SK-N-SH treated with all-trans-retinoic acid at 6 μM for 48 hours (cell line): ENCODE measurements at regions not wholly inside any gene's neighbourhood (a gene's known extent, or its start where the extent isn't known, plus 50 kb on each side); places are given as distances from the start of the nearest gene placed in this dataset.

ENCODE experiments used
- BACH2 ChIP-seq: fragments of 250-450 bp; sonication (Bioruptor Pico); IDR thresholded peaks from 2 replicates; pipeline ENCODE4 v1.9.0; 2021; ENCODE audit warnings: mild to moderate bottlenecking, borderline replicate concordance
- CSDC2 ChIP-seq: fragments of 250-450 bp; sonication (Bioruptor Pico); IDR thresholded peaks from 2 replicates; pipeline ENCODE4 v1.5.0; 2020; ENCODE audit warnings: mild to moderate bottlenecking, moderate library complexity
- PPARA ChIP-seq: fragments of 250-450 bp; sonication (Bioruptor Pico); IDR thresholded peaks from 2 replicates; pipeline ENCODE4 v1.5.0; 2020; ENCODE audit warnings: mild to moderate bottlenecking, borderline replicate concordance
- SNAI2 ChIP-seq: fragments of 250-450 bp; sonication (Bioruptor Pico); IDR thresholded peaks from 2 replicates; pipeline ENCODE4 v1.5.0; 2020; ENCODE audit warnings: mild to moderate bottlenecking, moderate library complexity
- TCF4 ChIP-seq: fragments of 250-450 bp; sonication (Bioruptor Pico); IDR thresholded peaks from 2 replicates; pipeline ENCODE4 v1.8.0; 2021; ENCODE audit warnings: mild to moderate bottlenecking, moderate library complexity, borderline replicate concordance
- ZFP3 ChIP-seq: fragments of 250-450 bp; sonication (Bioruptor Pico); IDR thresholded peaks from 2 replicates; pipeline ENCODE4 v1.5.0; 2020; ENCODE audit warnings: mild to moderate bottlenecking, moderate library complexity
- ZFP30 ChIP-seq: fragments of 450-650 bp; formaldehyde crosslinking; IDR thresholded peaks from 2 replicates; pipeline ENCODE4 v1.5.0; 2022; ENCODE audit warnings: mild to moderate bottlenecking, moderate library complexity
- ZNF8 ChIP-seq: fragments of 450-650 bp; formaldehyde crosslinking; IDR thresholded peaks from 2 replicates; pipeline ENCODE4 v1.5.0; 2020; ENCODE audit warnings: mild to moderate bottlenecking, moderate library complexity
- TF ChIP-seq, protein P1 (sequence below): fragments of 250-450 bp; sonication (Bioruptor Pico); IDR thresholded peaks from 2 replicates; pipeline ENCODE4 v1.8.0; 2020; ENCODE audit warnings: mild to moderate bottlenecking, moderate library complexity, borderline replicate concordance

DNA sequence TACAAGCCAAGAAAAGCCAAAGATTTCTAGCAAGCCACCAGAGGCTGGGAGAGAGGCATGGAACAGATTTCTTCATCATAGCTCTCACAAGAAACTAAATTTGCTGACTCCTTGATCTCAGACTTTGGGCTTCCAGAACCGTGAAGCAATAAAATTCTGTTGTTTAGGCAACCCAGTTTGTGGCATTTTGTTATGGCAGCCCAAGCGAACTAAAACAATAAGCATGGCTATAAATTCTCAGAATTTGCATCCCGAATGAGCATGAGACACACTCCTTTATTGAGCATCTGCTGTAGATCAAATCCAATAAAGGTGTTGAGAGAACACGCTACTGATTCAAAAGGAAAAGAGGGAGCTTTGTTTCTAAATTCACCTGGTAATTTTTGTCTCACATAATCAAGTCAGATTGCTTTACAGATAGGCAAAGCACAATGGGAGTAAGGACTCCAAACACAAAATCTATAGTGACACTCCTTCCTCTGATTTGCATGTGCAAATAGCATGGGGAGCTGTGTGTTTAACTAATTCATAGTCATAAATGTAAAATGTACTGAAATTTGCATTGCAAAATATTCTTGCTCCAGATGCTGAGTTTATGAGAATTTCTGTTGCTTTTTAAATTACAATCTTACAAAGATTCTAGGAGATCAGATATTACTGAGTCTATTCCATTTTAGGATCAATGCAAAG lies 308.7 kb downstream of the MED10 start:
- TF ChIP-seq, protein P1, sequence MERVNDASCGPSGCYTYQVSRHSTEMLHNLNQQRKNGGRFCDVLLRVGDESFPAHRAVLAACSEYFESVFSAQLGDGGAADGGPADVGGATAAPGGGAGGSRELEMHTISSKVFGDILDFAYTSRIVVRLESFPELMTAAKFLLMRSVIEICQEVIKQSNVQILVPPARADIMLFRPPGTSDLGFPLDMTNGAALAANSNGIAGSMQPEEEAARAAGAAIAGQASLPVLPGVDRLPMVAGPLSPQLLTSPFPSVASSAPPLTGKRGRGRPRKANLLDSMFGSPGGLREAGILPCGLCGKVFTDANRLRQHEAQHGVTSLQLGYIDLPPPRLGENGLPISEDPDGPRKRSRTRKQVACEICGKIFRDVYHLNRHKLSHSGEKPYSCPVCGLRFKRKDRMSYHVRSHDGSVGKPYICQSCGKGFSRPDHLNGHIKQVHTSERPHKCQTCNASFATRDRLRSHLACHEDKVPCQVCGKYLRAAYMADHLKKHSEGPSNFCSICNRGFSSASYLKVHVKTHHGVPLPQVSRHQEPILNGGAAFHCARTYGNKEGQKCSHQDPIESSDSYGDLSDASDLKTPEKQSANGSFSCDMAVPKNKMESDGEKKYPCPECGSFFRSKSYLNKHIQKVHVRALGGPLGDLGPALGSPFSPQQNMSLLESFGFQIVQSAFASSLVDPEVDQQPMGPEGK (CRISPR knock-in tag), result no peak
- TF ChIP-seq ZFP3, result no peak
- TF ChIP-seq TCF4, result no peak
- no peak for TF ChIP-seq SNAI2 (CRISPR knock-in tag)
- no peak for TF ChIP-seq PPARA (CRISPR knock-in tag)
- no peak for TF ChIP-seq ZFP30 (CRISPR knock-in tag)
- no peak for TF ChIP-seq BACH2
- no peak for TF ChIP-seq CSDC2 (CRISPR knock-in tag)
- TF ChIP-seq ZNF8, result no peak
